ENCODE measurements at regions not wholly inside any gene's neighbourhood (a gene's known extent, or its start where the extent isn't known, plus 50 kb on each side); places are given as distances from the start of the nearest gene placed in this dataset.

- 51% methylated on average over 2 of the region's 3 CpGs for WGBS (ENCODE audit: insufficient coverage)
- Histone ChIP-seq H3K4me3 (ENCODE audit: low read length) (no peak overlapping the region), H3K27me3 (ENCODE audit: control insufficient read depth, insufficient read depth, low read length) (no peaks in the 10 kb centered on the region), H3K9me3 (replicated peaks; ENCODE audit: control insufficient read depth, low read depth, low read length) (peaks cover 4% of the 10 kb centered on the region), H3K27ac (ENCODE audit: low read length) (peak overlapping the region; percentile 65), H3K4me1 (ENCODE audit: control insufficient read depth, insufficient read depth, low read length) (peaks cover 15% of the 10 kb centered on the region), H3K36me3 (ENCODE audit: control insufficient read depth, insufficient read depth, low read length) (no peaks in the 10 kb centered on the region)
- no peak for DNase-seq
Observed at GRCh38 chr21:41641510-41641815, 125.4 kb downstream of the RIPK4 start.

GRCh38 chr21:41640748-41641509 lies 125.9 kb downstream of the RIPK4 start:
- H3K36me3 ChIP-seq (ENCODE audit: control insufficient read depth, insufficient read depth, low read length), result no peaks in the 10 kb centered on the region
- no peak overlapping the region for H3K4me3 ChIP-seq (ENCODE audit: low read length)
- no peak for DNase-seq
- H3K4me1 ChIP-seq (ENCODE audit: control insufficient read depth, insufficient read depth, low read length), result peaks cover 15% of the 10 kb centered on the region
- H3K9me3 ChIP-seq (replicated peaks; ENCODE audit: control insufficient read depth, low read depth, low read length), result peaks cover 4% of the 10 kb centered on the region
- H3K27ac ChIP-seq (ENCODE audit: low read length), result no peak overlapping the region
- WGBS (ENCODE audit: insufficient coverage), result 69% methylated on average over 5 of the region's 6 CpGs
- H3K27me3 ChIP-seq (ENCODE audit: control insufficient read depth, insufficient read depth, low read length), result no peaks in the 10 kb centered on the region

GRCh38 chr21:41639766-41640165 lies 127.1 kb downstream of the RIPK4 start:
- Histone ChIP-seq H3K4me3 (ENCODE audit: low read length) (no peak overlapping the region), H3K27me3 (ENCODE audit: control insufficient read depth, insufficient read depth, low read length) (no peaks in the 10 kb centered on the region), H3K36me3 (ENCODE audit: control insufficient read depth, insufficient read depth, low read length) (no peaks in the 10 kb centered on the region), H3K4me1 (ENCODE audit: control insufficient read depth, insufficient read depth, low read length) (peaks cover 15% of the 10 kb centered on the region), H3K27ac (ENCODE audit: low read length) (no peak overlapping the region), H3K9me3 (replicated peaks; ENCODE audit: control insufficient read depth, low read depth, low read length) (peaks cover 4% of the 10 kb centered on the region)
- WGBS (ENCODE audit: insufficient coverage), result 78% methylated on average over 5 of the region's 5 CpGs
- no peak for DNase-seq

GRCh38 chr21:41639336-41639735 lies 127.5 kb downstream of the RIPK4 start:
- H3K4me1 ChIP-seq (ENCODE audit: control insufficient read depth, insufficient read depth, low read length), result peaks cover 15% of the 10 kb centered on the region
- no peak overlapping the region for H3K4me3 ChIP-seq (ENCODE audit: low read length)
- H3K9me3 ChIP-seq (replicated peaks; ENCODE audit: control insufficient read depth, low read depth, low read length), result peaks cover 4% of the 10 kb centered on the region
- WGBS (ENCODE audit: insufficient coverage), result 92% methylated on average over 8 of the region's 10 CpGs
- H3K36me3 ChIP-seq (ENCODE audit: control insufficient read depth, insufficient read depth, low read length), result no peaks in the 10 kb centered on the region
- DNase-seq, result no peak
- H3K27me3 ChIP-seq (ENCODE audit: control insufficient read depth, insufficient read depth, low read length), result no peaks in the 10 kb centered on the region
- no peak overlapping the region for H3K27ac ChIP-seq (ENCODE audit: low read length)

GRCh38 chr21:41638201-41638790 lies 128.6 kb downstream of the RIPK4 start:
- Histone ChIP-seq H3K27ac (ENCODE audit: low read length) (no peak overlapping the region), H3K4me1 (ENCODE audit: control insufficient read depth, insufficient read depth, low read length) (peaks cover 15% of the 10 kb centered on the region), H3K27me3 (ENCODE audit: control insufficient read depth, insufficient read depth, low read length) (no peaks in the 10 kb centered on the region), H3K4me3 (ENCODE audit: low read length) (no peak overlapping the region), H3K9me3 (replicated peaks; ENCODE audit: control insufficient read depth, low read depth, low read length) (peaks cover 4% of the 10 kb centered on the region), H3K36me3 (ENCODE audit: control insufficient read depth, insufficient read depth, low read length) (no peaks in the 10 kb centered on the region)
- DNase-seq, result no peak
- WGBS (ENCODE audit: insufficient coverage), result 67% methylated on average over 1 of the region's 3 CpGs

GRCh38 chr21:41636636-41637630 lies 129.0 kb upstream of the TMPRSS2 start:
- Histone ChIP-seq H3K9me3 (replicated peaks; ENCODE audit: control insufficient read depth, low read depth, low read length) (peaks cover 4% of the 10 kb centered on the region), H3K4me3 (ENCODE audit: low read length) (no peak overlapping the region), H3K27me3 (ENCODE audit: control insufficient read depth, insufficient read depth, low read length) (no peaks in the 10 kb centered on the region), H3K4me1 (ENCODE audit: control insufficient read depth, insufficient read depth, low read length) (peaks cover 10% of the 10 kb centered on the region), H3K27ac (ENCODE audit: low read length) (no peak overlapping the region), H3K36me3 (ENCODE audit: control insufficient read depth, insufficient read depth, low read length) (no peaks in the 10 kb centered on the region)
- DNase-seq, result peak; percentile 23
- 59% methylated on average over 6 of the region's 12 CpGs for WGBS (ENCODE audit: insufficient coverage)

GRCh38 chr21:41635874-41636273 lies 127.9 kb upstream of the TMPRSS2 start:
- peaks cover under 1% of the 10 kb centered on the region for H3K4me1 ChIP-seq (ENCODE audit: control insufficient read depth, insufficient read depth, low read length)
- no peak for DNase-seq
- H3K36me3 ChIP-seq (ENCODE audit: control insufficient read depth, insufficient read depth, low read length), result no peaks in the 10 kb centered on the region
- no peak overlapping the region for H3K4me3 ChIP-seq (ENCODE audit: low read length)
- H3K27ac ChIP-seq (ENCODE audit: low read length), result no peak overlapping the region
- H3K9me3 ChIP-seq (replicated peaks; ENCODE audit: control insufficient read depth, low read depth, low read length), result peaks cover 4% of the 10 kb centered on the region
- no peaks in the 10 kb centered on the region for H3K27me3 ChIP-seq (ENCODE audit: control insufficient read depth, insufficient read depth, low read length)

GRCh38 chr21:41634858-41635257 lies 126.9 kb upstream of the TMPRSS2 start:
- H3K27me3 ChIP-seq (ENCODE audit: control insufficient read depth, insufficient read depth, low read length), result no peaks in the 10 kb centered on the region
- WGBS (ENCODE audit: insufficient coverage), result 63% methylated on average over 9 of the region's 9 CpGs
- peaks cover 4% of the 10 kb centered on the region for H3K9me3 ChIP-seq (replicated peaks; ENCODE audit: control insufficient read depth, low read depth, low read length)
- H3K27ac ChIP-seq (ENCODE audit: low read length), result no peak overlapping the region
- no peaks in the 10 kb centered on the region for H3K36me3 ChIP-seq (ENCODE audit: control insufficient read depth, insufficient read depth, low read length)
- H3K4me1 ChIP-seq (ENCODE audit: control insufficient read depth, insufficient read depth, low read length), result no peaks in the 10 kb centered on the region
- no peak for DNase-seq
- H3K4me3 ChIP-seq (ENCODE audit: low read length), result no peak overlapping the region

- no peak overlapping the region for H3K27ac ChIP-seq (ENCODE audit: low read length)
- WGBS (ENCODE audit: insufficient coverage), result 40% methylated on average over 1 of the region's 6 CpGs
- H3K4me3 ChIP-seq (ENCODE audit: low read length), result no peak overlapping the region
- no peak for DNase-seq
- peaks cover 4% of the 10 kb centered on the region for H3K9me3 ChIP-seq (replicated peaks; ENCODE audit: control insufficient read depth, low read depth, low read length)
- no peaks in the 10 kb centered on the region for H3K4me1 ChIP-seq (ENCODE audit: control insufficient read depth, insufficient read depth, low read length)
- no peaks in the 10 kb centered on the region for H3K27me3 ChIP-seq (ENCODE audit: control insufficient read depth, insufficient read depth, low read length)
- no peaks in the 10 kb centered on the region for H3K36me3 ChIP-seq (ENCODE audit: control insufficient read depth, insufficient read depth, low read length)
Observed at GRCh38 chr21:41634211-41634694, 126.3 kb upstream of the TMPRSS2 start.

- DNase-seq, result no peak
- 98% methylated on average over 4 of the region's 4 CpGs for WGBS (ENCODE audit: insufficient coverage)
- Histone ChIP-seq H3K4me1 (ENCODE audit: control insufficient read depth, insufficient read depth, low read length) (no peaks in the 10 kb centered on the region), H3K27me3 (ENCODE audit: control insufficient read depth, insufficient read depth, low read length) (no peaks in the 10 kb centered on the region), H3K27ac (ENCODE audit: low read length) (no peak overlapping the region), H3K4me3 (ENCODE audit: low read length) (no peak overlapping the region), H3K36me3 (ENCODE audit: control insufficient read depth, insufficient read depth, low read length) (no peaks in the 10 kb centered on the region), H3K9me3 (replicated peaks; ENCODE audit: control insufficient read depth, low read depth, low read length) (peaks cover 7% of the 10 kb centered on the region)
Observed at GRCh38 chr21:41633627-41634026, 125.7 kb upstream of the TMPRSS2 start.
